Epithelial cell of prostate (primary cell): ENCODE measurements at regions not wholly inside any gene's neighbourhood (a gene's known extent, or its start where the extent isn't known, plus 50 kb on each side); places are given as distances from the start of the nearest gene placed in this dataset.
A peak's percentile ranks its signal among the peaks of the same experiment; 100 is the strongest.

Experiments used
- DNase-seq: peaks from one replicate; pipeline ENCODE4 v3.0.0-alpha.2; 2011; ENCODE audit warnings: low read depth, low spot score
- H3K27ac ChIP-seq: fragments of 450-650 bp; 2 replicates; pipeline ENCODE4 v1.5.1; 2017; ENCODE audit warnings: mild to moderate bottlenecking

GRCh38 chr2:146826388-146826787 lies 1018.4 kb upstream of the ACVR2A start:
- DNase-seq = no peak
- no peak overlapping the region for H3K27ac ChIP-seq

- H3K27ac ChIP-seq = no peak overlapping the region
- no peak for DNase-seq
These were observed 1023.0 kb upstream of the ACVR2A start for GRCh38 chr2:146821836-146822316.

GRCh38 chr2:146820672-146821071 lies 1024.2 kb upstream of the ACVR2A start:
- no peak for DNase-seq
- H3K27ac ChIP-seq = no peak overlapping the region

GRCh38 chr2:146818122-146818521 lies 1026.7 kb upstream of the ACVR2A start:
- peak overlapping the region; percentile 63 for H3K27ac ChIP-seq
- no peak for DNase-seq

- peak; percentile 62 for DNase-seq
- H3K27ac ChIP-seq = peak overlapping the region; percentile 63
These were observed 1027.2 kb upstream of the ACVR2A start for GRCh38 chr2:146817613-146818012.

- no peak overlapping the region for H3K27ac ChIP-seq
- DNase-seq = no peak
These were observed 1029.9 kb upstream of the ACVR2A start for GRCh38 chr2:146814971-146815370.

- no peak overlapping the region for H3K27ac ChIP-seq
- DNase-seq = no peak
These were observed 1037.2 kb upstream of the ACVR2A start for GRCh38 chr2:146807568-146808168.

- DNase-seq = no peak
These were observed 1038.3 kb upstream of the ACVR2A start for GRCh38 chr2:146806364-146807005.

GRCh38 chr2:146804288-146804687 lies 1040.5 kb upstream of the ACVR2A start:
- H3K27ac ChIP-seq = no peak overlapping the region
- DNase-seq = no peak

More at GRCh38 chr2:146806364-146807005, 1038.3 kb upstream of the ACVR2A start:
- H3K27ac ChIP-seq = no peak overlapping the region

GRCh38 chr2:146801886-146802285 lies 1042.9 kb upstream of the ACVR2A start:
- H3K27ac ChIP-seq = peak overlapping the region; percentile 14
- peak; percentile 53 for DNase-seq

GRCh38 chr2:146786396-146786795 lies 1058.4 kb upstream of the ACVR2A start:
- DNase-seq = no peak
- no peak overlapping the region for H3K27ac ChIP-seq

- no peak for DNase-seq
- H3K27ac ChIP-seq = no peak overlapping the region
These were observed 1059.7 kb upstream of the ACVR2A start for GRCh38 chr2:146785101-146785500.

- no peak overlapping the region for H3K27ac ChIP-seq
- DNase-seq = no peak
These were observed 1060.2 kb upstream of the ACVR2A start for GRCh38 chr2:146784602-146785001.

GRCh38 chr2:146777181-146777580 lies 1067.6 kb upstream of the ACVR2A start:
- H3K27ac ChIP-seq = no peak overlapping the region
- DNase-seq = no peak

GRCh38 chr2:146776596-146776995 lies 1068.2 kb upstream of the ACVR2A start:
- H3K27ac ChIP-seq = no peak overlapping the region
- no peak for DNase-seq

- DNase-seq = no peak
- H3K27ac ChIP-seq = no peak overlapping the region
These were observed 1073.3 kb upstream of the ACVR2A start for GRCh38 chr2:146771531-146771930.

- H3K27ac ChIP-seq = no peak overlapping the region
- DNase-seq = no peak
These were observed 1080.5 kb upstream of the ACVR2A start for GRCh38 chr2:146764301-146764700.

- DNase-seq = no peak
These were observed 1082.0 kb upstream of the ACVR2A start for GRCh38 chr2:146762786-146763185.

GRCh38 chr2:146754606-146755005 lies 1090.2 kb upstream of the ACVR2A start:
- no peak overlapping the region for H3K27ac ChIP-seq
- DNase-seq = no peak

More at GRCh38 chr2:146762786-146763185, 1082.0 kb upstream of the ACVR2A start:
- peak overlapping the region; percentile 68 for H3K27ac ChIP-seq

GRCh38 chr2:146748046-146748445 lies 1096.8 kb upstream of the ACVR2A start:
- no peak for DNase-seq
- no peak overlapping the region for H3K27ac ChIP-seq

GRCh38 chr2:146741260-146741659 lies 1103.6 kb upstream of the ACVR2A start:
- H3K27ac ChIP-seq = no peak overlapping the region
- no peak for DNase-seq

- no peak overlapping the region for H3K27ac ChIP-seq
- no peak for DNase-seq
These were observed 1110.0 kb upstream of the ACVR2A start for GRCh38 chr2:146734821-146735190.
